BE2C (cell line): ENCODE measurements at regions not wholly inside any gene's neighbourhood (a gene's known extent, or its start where the extent isn't known, plus 50 kb on each side); places are given as distances from the start of the nearest gene placed in this dataset.

Experiments used
- DNase-seq: peaks from one replicate; pipeline ENCODE4 v3.0.0-alpha.2; 2020
- H3K27me3 ChIP-seq: fragments of 250-450 bp; sonication (Bioruptor Pico); 2 replicates; pipeline ENCODE4 v1.5.1; 2020; ENCODE audit warnings: mild to moderate bottlenecking
- H3K36me3 ChIP-seq: fragments of 250-450 bp; sonication (Bioruptor Pico); 2 replicates; pipeline ENCODE4 v1.5.1; 2020; ENCODE audit warnings: mild to moderate bottlenecking
- H3K4me1 ChIP-seq: fragments of 250-450 bp; sonication (Bioruptor Pico); 2 replicates; pipeline ENCODE4 v1.5.1; 2020
- H3K4me3 ChIP-seq: 2 replicates; pipeline ENCODE4 v1.5.1; 2011; ENCODE audit warnings: low read depth, low read length
- H3K9me3 ChIP-seq: fragments of 250-450 bp; sonication (Bioruptor Pico); 2 replicates; pipeline ENCODE4 v1.5.1; 2020
- TF ChIP-seq, protein P1 (sequence below): IDR thresholded peaks from 2 replicates; pipeline ENCODE4 v1.5.1; 2012; ENCODE audit warnings: mild to moderate bottlenecking, low read depth, low read length

GRCh38 chr7:19999681-20000080 is 217.5 kb downstream of the MACC1 start:
- DNase-seq: no peak
- TF ChIP-seq, protein P1, sequence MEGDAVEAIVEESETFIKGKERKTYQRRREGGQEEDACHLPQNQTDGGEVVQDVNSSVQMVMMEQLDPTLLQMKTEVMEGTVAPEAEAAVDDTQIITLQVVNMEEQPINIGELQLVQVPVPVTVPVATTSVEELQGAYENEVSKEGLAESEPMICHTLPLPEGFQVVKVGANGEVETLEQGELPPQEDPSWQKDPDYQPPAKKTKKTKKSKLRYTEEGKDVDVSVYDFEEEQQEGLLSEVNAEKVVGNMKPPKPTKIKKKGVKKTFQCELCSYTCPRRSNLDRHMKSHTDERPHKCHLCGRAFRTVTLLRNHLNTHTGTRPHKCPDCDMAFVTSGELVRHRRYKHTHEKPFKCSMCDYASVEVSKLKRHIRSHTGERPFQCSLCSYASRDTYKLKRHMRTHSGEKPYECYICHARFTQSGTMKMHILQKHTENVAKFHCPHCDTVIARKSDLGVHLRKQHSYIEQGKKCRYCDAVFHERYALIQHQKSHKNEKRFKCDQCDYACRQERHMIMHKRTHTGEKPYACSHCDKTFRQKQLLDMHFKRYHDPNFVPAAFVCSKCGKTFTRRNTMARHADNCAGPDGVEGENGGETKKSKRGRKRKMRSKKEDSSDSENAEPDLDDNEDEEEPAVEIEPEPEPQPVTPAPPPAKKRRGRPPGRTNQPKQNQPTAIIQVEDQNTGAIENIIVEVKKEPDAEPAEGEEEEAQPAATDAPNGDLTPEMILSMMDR: no peak
- Histone ChIP-seq H3K9me3 (no peaks in the 10 kb centered on the region), H3K36me3 (no peaks in the 10 kb centered on the region; the same call in 1 of the 2 replicates), H3K27me3 (peaks cover 15% of the 10 kb centered on the region), H3K4me3 (no peak overlapping the region), H3K4me1 (no peaks in the 10 kb centered on the region)

GRCh38 chr7:19991936-19992335 is 218.5 kb upstream of the TMEM196 start:
- Histone ChIP-seq H3K36me3 (no peaks in the 10 kb centered on the region; the same call in 1 of the 2 replicates), H3K4me1 (no peaks in the 10 kb centered on the region), H3K4me3 (no peak overlapping the region), H3K27me3 (peaks cover 7% of the 10 kb centered on the region), H3K9me3 (no peaks in the 10 kb centered on the region)
- TF ChIP-seq, protein P1: no peak
- no peak for DNase-seq

DNA sequence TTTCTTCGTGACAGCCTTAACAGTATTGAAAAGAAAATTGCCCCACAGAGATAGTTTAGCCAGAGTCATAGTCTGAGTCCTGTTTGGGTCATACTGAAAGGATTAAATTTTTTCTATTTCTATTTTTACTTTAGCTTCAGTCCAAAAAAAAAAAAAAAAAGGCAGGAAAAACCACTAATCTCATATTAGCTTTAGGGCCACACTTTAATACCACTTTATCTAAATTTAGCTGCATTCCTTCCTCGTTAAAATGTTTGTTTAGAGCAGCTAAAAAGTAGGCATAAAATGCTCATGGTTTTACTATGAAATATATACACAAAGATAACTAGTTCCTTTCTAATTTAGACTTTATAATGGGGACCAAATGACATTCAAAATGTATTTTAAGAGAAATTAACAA is 216.5 kb upstream of the TMEM196 start:
- no peak for DNase-seq
- Histone ChIP-seq H3K36me3 (no peaks in the 10 kb centered on the region; the same call in 1 of the 2 replicates), H3K9me3 (no peaks in the 10 kb centered on the region), H3K27me3 (no peaks in the 10 kb centered on the region; the same call in 1 of the 2 replicates), H3K4me3 (no peak overlapping the region), H3K4me1 (no peaks in the 10 kb centered on the region)
- TF ChIP-seq, protein P1: no peak

DNA sequence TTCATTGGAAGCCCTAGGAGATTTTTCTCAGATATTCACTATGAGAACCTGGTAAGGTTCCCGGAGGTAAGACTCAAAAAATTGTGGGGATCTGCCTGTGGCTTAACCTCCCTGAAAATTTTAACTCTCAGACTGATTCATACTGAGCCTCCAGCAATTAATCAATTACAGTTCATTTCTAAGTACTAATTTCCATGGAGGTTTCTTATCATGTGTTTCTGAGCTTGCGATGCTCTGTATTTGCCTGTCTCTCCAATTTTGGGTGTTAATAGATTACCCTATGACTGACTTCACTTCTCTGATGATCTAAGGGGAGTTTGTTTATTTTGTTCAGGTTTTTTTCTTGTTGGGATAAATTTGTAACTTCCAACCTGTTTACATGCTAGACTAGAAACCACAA is 215.4 kb upstream of the TMEM196 start:
- H3K9me3 ChIP-seq: no peaks in the 10 kb centered on the region

GRCh38 chr7:19984231-19984632 is 210.8 kb upstream of the TMEM196 start:
- Histone ChIP-seq H3K27me3 (no peaks in the 10 kb centered on the region), H3K36me3 (no peaks in the 10 kb centered on the region), H3K4me1 (no peaks in the 10 kb centered on the region), H3K4me3 (no peak overlapping the region), H3K9me3 (no peaks in the 10 kb centered on the region)
- TF ChIP-seq, protein P1: peak; percentile 21; the same call in 1 of the 2 replicates
- peak; percentile 33 for DNase-seq

More for the DNA sequence above, 215.4 kb upstream of the TMEM196 start:
- DNase-seq: no peak
- no peaks in the 10 kb centered on the region for H3K4me1 ChIP-seq
- H3K36me3 ChIP-seq: no peaks in the 10 kb centered on the region
- no peaks in the 10 kb centered on the region for H3K27me3 ChIP-seq
- no peak overlapping the region for H3K4me3 ChIP-seq
- TF ChIP-seq, protein P1: no peak

- TF ChIP-seq, protein P1: peak; percentile 62
Observed at GRCh38 chr7:19982841-19983835, 209.7 kb upstream of the TMEM196 start.

More at GRCh38 chr7:19982841-19983835, 209.7 kb upstream of the TMEM196 start:
- H3K9me3 ChIP-seq: no peaks in the 10 kb centered on the region
- no peaks in the 10 kb centered on the region for H3K4me1 ChIP-seq
- H3K4me3 ChIP-seq: no peak overlapping the region
- no peaks in the 10 kb centered on the region for H3K36me3 ChIP-seq
- DNase-seq: peak; percentile 67
- H3K27me3 ChIP-seq: no peaks in the 10 kb centered on the region
